GM04503 (cell line): ENCODE measurements at regions not wholly inside any gene's neighbourhood (a gene's known extent, or its start where the extent isn't known, plus 50 kb on each side); places are given as distances from the start of the nearest gene placed in this dataset.
"Not testable (repeated sequence)": the region's sequence is repeated elsewhere in the genome, so short reads cannot be mapped to it uniquely, and the experiment has no call there.

Experiments
- DNase-seq: peaks from one replicate; pipeline ENCODE4 v3.0.0-alpha.2; 2012; ENCODE audit warnings: low read depth

- DNase-seq: no peak
Observed at GRCh38 chr16:26595199-26595598, 471.5 kb upstream of the C16orf82 start.

GRCh38 chr16:26596033-26596432, 470.7 kb upstream of the C16orf82 start:
- DNase-seq: not testable (repeated sequence)

- no peak for DNase-seq
Observed at GRCh38 chr16:26598061-26598460, 468.7 kb upstream of the C16orf82 start.

- DNase-seq: no peak
Observed at GRCh38 chr16:26598998-26599784, 467.5 kb upstream of the C16orf82 start.

GRCh38 chr16:26599785-26600104, 467.0 kb upstream of the C16orf82 start:
- DNase-seq: no peak

- DNase-seq: no peak
Observed at GRCh38 chr16:26601335-26601734, 465.4 kb upstream of the C16orf82 start.

GRCh38 chr16:26605626-26606271, 461.0 kb upstream of the C16orf82 start:
- no peak for DNase-seq

- DNase-seq: no peak
Observed at GRCh38 chr16:26606381-26607150, 460.2 kb upstream of the C16orf82 start.

GRCh38 chr16:26614237-26614841, 452.4 kb upstream of the C16orf82 start:
- DNase-seq: no peak

- DNase-seq: no peak
Observed at GRCh38 chr16:26623442-26623841, 443.3 kb upstream of the C16orf82 start.

GRCh38 chr16:26627958-26628357, 438.8 kb upstream of the C16orf82 start:
- DNase-seq: no peak

GRCh38 chr16:26631365-26631764, 435.4 kb upstream of the C16orf82 start:
- not testable (repeated sequence) for DNase-seq

- DNase-seq: no peak
Observed at GRCh38 chr16:26642047-26642664, 424.6 kb upstream of the C16orf82 start.

GRCh38 chr16:26643519-26643918, 423.2 kb upstream of the C16orf82 start:
- DNase-seq: no peak

- DNase-seq: no peak
Observed at GRCh38 chr16:26644912-26645543, 421.7 kb upstream of the C16orf82 start.

- DNase-seq: no peak
Observed at GRCh38 chr16:26645614-26646013, 421.1 kb upstream of the C16orf82 start.

- DNase-seq: no peak
Observed at GRCh38 chr16:26647870-26648269, 418.9 kb upstream of the C16orf82 start.

- DNase-seq: no peak
Observed at GRCh38 chr16:26648851-26649250, 417.9 kb upstream of the C16orf82 start.

- DNase-seq: no peak
Observed at GRCh38 chr16:26649381-26650045, 417.2 kb upstream of the C16orf82 start.

GRCh38 chr16:26651464-26651863, 415.3 kb upstream of the C16orf82 start:
- DNase-seq: no peak

- no peak for DNase-seq
Observed at GRCh38 chr16:26651884-26652283, 414.8 kb upstream of the C16orf82 start.
